ENCODE measurements at regions not wholly inside any gene's neighbourhood (a gene's known extent, or its start where the extent isn't known, plus 50 kb on each side); places are given as distances from the start of the nearest gene placed in this dataset.

DNA sequence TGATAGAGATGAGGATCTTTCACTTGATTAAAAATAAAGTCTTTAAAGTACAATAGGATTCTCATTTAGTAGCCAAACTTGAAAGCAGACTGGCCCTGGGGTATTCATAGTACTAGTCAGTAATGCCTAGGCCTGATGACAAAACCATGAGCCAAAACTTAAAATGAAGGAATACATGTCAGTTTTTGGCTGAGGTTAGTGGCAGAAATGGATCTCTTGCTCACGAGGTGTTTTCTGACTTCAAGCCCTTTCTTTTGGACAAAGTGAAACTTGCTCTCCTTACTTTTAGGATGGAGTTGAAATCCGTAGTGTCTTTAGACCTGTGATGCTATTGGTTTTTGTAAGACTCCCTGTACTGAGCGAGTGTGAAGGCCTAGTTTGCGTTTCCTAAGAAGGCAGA, 157.7 kb downstream of the CCNG2 start:
- DNase-seq (ENCODE audit: low read depth in 1 of 2, low spot score in 1 of 2) = no peak
- no peak for TF ChIP-seq GABPA (IDR thresholded peaks at IDR 0.05; ENCODE audit: low read depth)
- TF ChIP-seq, protein P1, sequence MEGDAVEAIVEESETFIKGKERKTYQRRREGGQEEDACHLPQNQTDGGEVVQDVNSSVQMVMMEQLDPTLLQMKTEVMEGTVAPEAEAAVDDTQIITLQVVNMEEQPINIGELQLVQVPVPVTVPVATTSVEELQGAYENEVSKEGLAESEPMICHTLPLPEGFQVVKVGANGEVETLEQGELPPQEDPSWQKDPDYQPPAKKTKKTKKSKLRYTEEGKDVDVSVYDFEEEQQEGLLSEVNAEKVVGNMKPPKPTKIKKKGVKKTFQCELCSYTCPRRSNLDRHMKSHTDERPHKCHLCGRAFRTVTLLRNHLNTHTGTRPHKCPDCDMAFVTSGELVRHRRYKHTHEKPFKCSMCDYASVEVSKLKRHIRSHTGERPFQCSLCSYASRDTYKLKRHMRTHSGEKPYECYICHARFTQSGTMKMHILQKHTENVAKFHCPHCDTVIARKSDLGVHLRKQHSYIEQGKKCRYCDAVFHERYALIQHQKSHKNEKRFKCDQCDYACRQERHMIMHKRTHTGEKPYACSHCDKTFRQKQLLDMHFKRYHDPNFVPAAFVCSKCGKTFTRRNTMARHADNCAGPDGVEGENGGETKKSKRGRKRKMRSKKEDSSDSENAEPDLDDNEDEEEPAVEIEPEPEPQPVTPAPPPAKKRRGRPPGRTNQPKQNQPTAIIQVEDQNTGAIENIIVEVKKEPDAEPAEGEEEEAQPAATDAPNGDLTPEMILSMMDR (IDR thresholded peaks at IDR 0.05; ENCODE audit: insufficient read depth, low read length) = no peak
- TF ChIP-seq, protein P2, sequence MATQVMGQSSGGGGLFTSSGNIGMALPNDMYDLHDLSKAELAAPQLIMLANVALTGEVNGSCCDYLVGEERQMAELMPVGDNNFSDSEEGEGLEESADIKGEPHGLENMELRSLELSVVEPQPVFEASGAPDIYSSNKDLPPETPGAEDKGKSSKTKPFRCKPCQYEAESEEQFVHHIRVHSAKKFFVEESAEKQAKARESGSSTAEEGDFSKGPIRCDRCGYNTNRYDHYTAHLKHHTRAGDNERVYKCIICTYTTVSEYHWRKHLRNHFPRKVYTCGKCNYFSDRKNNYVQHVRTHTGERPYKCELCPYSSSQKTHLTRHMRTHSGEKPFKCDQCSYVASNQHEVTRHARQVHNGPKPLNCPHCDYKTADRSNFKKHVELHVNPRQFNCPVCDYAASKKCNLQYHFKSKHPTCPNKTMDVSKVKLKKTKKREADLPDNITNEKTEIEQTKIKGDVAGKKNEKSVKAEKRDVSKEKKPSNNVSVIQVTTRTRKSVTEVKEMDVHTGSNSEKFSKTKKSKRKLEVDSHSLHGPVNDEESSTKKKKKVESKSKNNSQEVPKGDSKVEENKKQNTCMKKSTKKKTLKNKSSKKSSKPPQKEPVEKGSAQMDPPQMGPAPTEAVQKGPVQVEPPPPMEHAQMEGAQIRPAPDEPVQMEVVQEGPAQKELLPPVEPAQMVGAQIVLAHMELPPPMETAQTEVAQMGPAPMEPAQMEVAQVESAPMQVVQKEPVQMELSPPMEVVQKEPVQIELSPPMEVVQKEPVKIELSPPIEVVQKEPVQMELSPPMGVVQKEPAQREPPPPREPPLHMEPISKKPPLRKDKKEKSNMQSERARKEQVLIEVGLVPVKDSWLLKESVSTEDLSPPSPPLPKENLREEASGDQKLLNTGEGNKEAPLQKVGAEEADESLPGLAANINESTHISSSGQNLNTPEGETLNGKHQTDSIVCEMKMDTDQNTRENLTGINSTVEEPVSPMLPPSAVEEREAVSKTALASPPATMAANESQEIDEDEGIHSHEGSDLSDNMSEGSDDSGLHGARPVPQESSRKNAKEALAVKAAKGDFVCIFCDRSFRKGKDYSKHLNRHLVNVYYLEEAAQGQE (IDR thresholded peaks at IDR 0.05; ENCODE audit: insufficient replicate concordance, low read depth) = no peak
- no peak for TF ChIP-seq SPI1 (IDR thresholded peaks at IDR 0.05; ENCODE audit: borderline replicate concordance, low read depth)
- no peak for TF ChIP-seq POLR2AphosphoS5 (IDR thresholded peaks at IDR 0.05; ENCODE audit: low read depth)
- Histone ChIP-seq H3K4me3 (replicated peaks; ENCODE audit: insufficient read depth, low read length) (no peak overlapping the region), H3K27ac (replicated peaks) (no peak overlapping the region), H3K27me3 (ENCODE audit: insufficient read depth, poor library complexity, severe bottlenecking) (peaks cover 2% of the 10 kb centered on the region)

DNA sequence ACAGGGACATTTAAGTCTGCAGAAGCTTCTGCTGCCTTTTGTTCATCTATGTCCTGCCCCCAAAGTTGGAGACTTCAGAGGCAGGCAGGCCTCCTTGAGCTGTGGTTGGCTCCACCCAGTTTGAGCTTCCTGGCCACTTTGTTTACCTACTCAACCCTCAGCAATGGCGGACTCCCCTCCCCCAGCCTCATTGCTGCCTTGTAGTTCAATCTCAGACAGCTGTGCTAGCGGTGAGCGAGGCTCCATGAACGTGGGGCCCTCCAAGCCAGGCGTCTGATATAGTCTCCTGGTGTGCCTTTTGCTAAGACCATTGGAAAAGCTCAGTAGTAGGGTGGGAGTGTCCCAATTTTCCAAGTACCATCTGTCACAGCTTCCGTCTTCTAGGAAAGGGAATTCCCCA, 170.1 kb downstream of the CCNG2 start:
- no peaks in the 10 kb centered on the region for H3K27me3 ChIP-seq (ENCODE audit: insufficient read depth, poor library complexity, severe bottlenecking)
- no peak for DNase-seq (ENCODE audit: low read depth in 1 of 2, low spot score in 1 of 2)
- no peak overlapping the region for H3K27ac ChIP-seq (replicated peaks)
- TF ChIP-seq, protein P1 (IDR thresholded peaks at IDR 0.05; ENCODE audit: insufficient read depth, low read length) = no peak
- TF ChIP-seq, protein P2 (IDR thresholded peaks at IDR 0.05; ENCODE audit: insufficient replicate concordance, low read depth) = no peak
- TF ChIP-seq POLR2AphosphoS5 (IDR thresholded peaks at IDR 0.05; ENCODE audit: low read depth) (no peak), GABPA (IDR thresholded peaks at IDR 0.05; ENCODE audit: low read depth) (no peak), SPI1 (IDR thresholded peaks at IDR 0.05; ENCODE audit: borderline replicate concordance, low read depth) (no peak)
- no peak overlapping the region for H3K4me3 ChIP-seq (replicated peaks; ENCODE audit: insufficient read depth, low read length)

DNA sequence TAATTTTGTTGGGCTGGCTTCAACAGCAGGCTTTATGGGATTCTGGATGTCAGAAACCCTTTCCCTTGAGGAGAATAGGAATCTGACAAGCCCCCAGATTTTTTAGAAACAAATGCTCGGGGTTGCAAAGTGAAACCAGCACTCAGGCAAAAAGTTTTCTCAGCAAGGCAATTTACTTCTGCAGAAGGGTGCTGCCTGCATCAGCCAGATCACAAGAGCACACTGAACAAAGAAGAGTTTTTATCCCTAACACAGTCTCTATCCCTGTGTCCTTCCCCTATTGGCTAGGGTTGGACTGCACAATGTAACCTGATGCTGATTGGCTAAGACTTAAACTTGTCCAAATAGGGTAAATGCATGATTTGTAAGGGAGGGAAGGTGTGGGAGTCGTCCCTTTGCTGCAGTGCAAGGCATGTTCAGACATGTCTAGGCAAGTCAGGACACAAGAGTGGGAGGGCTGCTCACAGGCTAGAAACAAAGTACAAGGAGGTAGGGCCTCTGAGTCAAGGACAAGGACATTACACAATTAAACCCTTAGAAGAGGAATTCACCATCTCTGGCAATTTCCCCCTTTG, 175.8 kb downstream of the CCNG2 start:
- TF ChIP-seq, protein P1 (IDR thresholded peaks at IDR 0.05; ENCODE audit: insufficient read depth, low read length) = no peak
- TF ChIP-seq, protein P2 (IDR thresholded peaks at IDR 0.05; ENCODE audit: insufficient replicate concordance, low read depth) = no peak
- TF ChIP-seq GABPA (IDR thresholded peaks at IDR 0.05; ENCODE audit: low read depth) (no peak), SPI1 (IDR thresholded peaks at IDR 0.05; ENCODE audit: borderline replicate concordance, low read depth) (no peak), POLR2AphosphoS5 (IDR thresholded peaks at IDR 0.05; ENCODE audit: low read depth) (no peak)
- H3K27me3 ChIP-seq (ENCODE audit: insufficient read depth, poor library complexity, severe bottlenecking) = no peaks in the 10 kb centered on the region
- no peak overlapping the region for H3K27ac ChIP-seq (replicated peaks)
- no peak for DNase-seq (ENCODE audit: low read depth in 1 of 2, low spot score in 1 of 2)
- no peak overlapping the region for H3K4me3 ChIP-seq (replicated peaks; ENCODE audit: insufficient read depth, low read length)
